Uterus (tissue), 3 donors: ENCODE measurements at regions not wholly inside any gene's neighbourhood (a gene's known extent, or its start where the extent isn't known, plus 50 kb on each side); places are given as distances from the start of the nearest gene placed in this dataset.

Experiments
- DNase-seq, 2 donors: peaks; one replicate each; pipeline ENCODE4 v3.0.0-alpha.2; 2019 to 2020
- H3K27ac ChIP-seq, 2 donors: fragments of 200-600 bp; sonication (generic); 1 replicate in 1 of 2; 2 replicates in 1 of 2; pipeline ENCODE4 v1.5.1; 2016 to 2018
- H3K27me3 ChIP-seq, 2 donors: fragments of 200-600 bp; sonication (generic); one replicate each; pipeline ENCODE4 v1.5.1; 2018 to 2019; ENCODE audit warnings: control low read depth in 1 of 2
- H3K36me3 ChIP-seq, 2 donors: fragments of 200-600 bp; sonication (generic); one replicate each; pipeline ENCODE4 v1.5.1; 2019; ENCODE audit warnings: control low read depth in 1 of 2
- H3K4me1 ChIP-seq, 2 donors: fragments of 200-600 bp; sonication (generic); one replicate each; pipeline ENCODE4 v1.5.1; 2018 to 2019; ENCODE audit warnings: control low read depth in 1 of 2
- H3K4me3 ChIP-seq, 2 donors: fragments of 200-600 bp; sonication (generic); 1 replicate in 1 of 2; 2 replicates in 1 of 2; pipeline ENCODE4 v1.5.1; 2018 to 2019; ENCODE audit warnings: mild to moderate bottlenecking in 1 of 2
- H3K9me3 ChIP-seq, 2 donors: fragments of 200-600 bp; sonication (generic); one replicate each; pipeline ENCODE4 v1.5.1; 2019; ENCODE audit warnings: control low read depth in 1 of 2
- CTCF ChIP-seq, 4 experiments: fragments of 200-600 bp in 2 of 4; fragments of 450-650 bp in 2 of 4; sonication (generic) in 2 of 4; IDR thresholded peaks; one replicate each; pipeline ENCODE4 v1.5.1; 2016 to 2019; ENCODE audit warnings: antibody characterized with exemption in 4 of 4, mild to moderate bottlenecking in 2 of 4, moderate library complexity in 1 of 4
- POLR2A ChIP-seq, 2 donors: fragments of 450-650 bp; IDR thresholded peaks; one replicate each; pipeline ENCODE4 v1.6.1; 2016; ENCODE audit warnings: antibody characterized with exemption in 2 of 2, mild to moderate bottlenecking in 1 of 2, moderate library complexity in 1 of 2
- intact Hi-C: fragments of 100-400 bp; cut with DNase I; formaldehyde crosslinking; loops from one replicate; pipeline ENCODE4 v1.15.1; 2023; ENCODE audit warnings: low total_unique reads
- donor health status: DM: yes; HTN: yes; CAD: no.

DNA sequence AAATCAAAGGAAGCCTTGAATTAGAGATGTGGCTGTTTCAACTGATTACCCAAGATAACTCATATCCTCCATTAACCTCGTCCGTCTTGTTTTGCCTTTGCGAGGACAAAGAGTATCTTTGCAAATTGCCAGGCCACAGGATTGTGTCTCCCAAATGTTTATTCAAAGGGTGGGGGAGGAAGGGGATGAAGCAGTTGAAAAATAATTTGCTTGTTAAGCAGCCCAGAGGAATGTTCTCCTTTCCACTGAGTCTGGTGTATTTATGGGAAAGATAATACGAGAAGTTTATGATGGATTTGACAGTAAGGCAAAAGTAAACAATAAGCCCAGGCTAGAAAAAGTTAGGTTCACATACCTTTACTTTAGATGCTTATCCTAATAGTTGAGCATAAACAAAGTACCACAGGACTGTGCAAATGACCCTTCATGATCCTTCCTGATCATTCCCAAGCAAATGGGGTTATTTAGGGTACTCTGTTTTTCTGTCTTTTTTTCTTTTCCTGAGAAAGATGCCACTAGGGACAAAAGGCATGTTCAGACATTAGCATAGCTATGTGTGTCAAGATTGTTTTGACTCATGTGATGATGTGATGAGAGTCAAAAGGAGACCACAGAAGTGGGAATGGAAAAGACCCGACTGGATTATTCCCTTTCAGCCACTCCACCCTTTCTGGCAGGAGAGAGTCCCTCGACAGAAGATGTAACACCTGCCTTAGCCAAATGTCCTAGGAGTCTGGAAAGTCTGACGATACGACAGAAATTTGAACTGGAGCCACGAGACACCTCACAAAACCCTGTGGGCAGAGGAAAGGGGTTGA, 243.0 kb upstream of the GLI3 start:
- intact Hi-C loops: no loop called here
- Histone ChIP-seq H3K36me3 (no peaks in the 10 kb centered on the region), H3K9me3 (no peaks in the 10 kb centered on the region), H3K27me3 (no peaks in the 10 kb centered on the region), H3K4me1 (peaks cover 0 to 4% of the 10 kb centered on the region in 2 donors), H3K27ac (peak overlapping the region in 1 of 2 donors; percentile 9), H3K4me3 (no peak overlapping the region)
- TF ChIP-seq POLR2A (IDR thresholded peaks at IDR 0.05) (no peak), CTCF (IDR thresholded peaks at IDR 0.05) (no peak)
- no peak for DNase-seq

- Histone ChIP-seq H3K36me3 (no peaks in the 10 kb centered on the region), H3K9me3 (no peaks in the 10 kb centered on the region), H3K4me3 (no peak overlapping the region), H3K27ac (no peak overlapping the region), H3K27me3 (no peaks in the 10 kb centered on the region), H3K4me1 (no peaks in the 10 kb centered on the region)
- intact Hi-C loops: no loop called here
- TF ChIP-seq CTCF (IDR thresholded peaks at IDR 0.05) (no peak), POLR2A (IDR thresholded peaks at IDR 0.05) (no peak)
- DNase-seq: no peak
These were observed 242.4 kb upstream of the GLI3 start for GRCh38 chr7:42479452-42479815.

GRCh38 chr7:42478717-42479116, 241.7 kb upstream of the GLI3 start:
- H3K27me3 ChIP-seq: no peaks in the 10 kb centered on the region
- intact Hi-C loops: no loop called here
- TF ChIP-seq CTCF (IDR thresholded peaks at IDR 0.05) (no peak), POLR2A (IDR thresholded peaks at IDR 0.05) (no peak)
- no peak overlapping the region for H3K4me3 ChIP-seq
- DNase-seq: no peak
- H3K36me3 ChIP-seq: no peaks in the 10 kb centered on the region
- H3K4me1 ChIP-seq: no peaks in the 10 kb centered on the region
- H3K27ac ChIP-seq: no peak overlapping the region
- H3K9me3 ChIP-seq: no peaks in the 10 kb centered on the region

- Histone ChIP-seq H3K36me3 (no peaks in the 10 kb centered on the region), H3K4me1 (no peaks in the 10 kb centered on the region), H3K27ac (no peak overlapping the region), H3K27me3 (no peaks in the 10 kb centered on the region), H3K9me3 (no peaks in the 10 kb centered on the region), H3K4me3 (no peak overlapping the region)
- DNase-seq: no peak
- TF ChIP-seq POLR2A (IDR thresholded peaks at IDR 0.05) (no peak), CTCF (IDR thresholded peaks at IDR 0.05) (no peak)
- intact Hi-C loops: no loop called here
These were observed 239.2 kb upstream of the GLI3 start for GRCh38 chr7:42476255-42476654.

- intact Hi-C loops: no loop called here
These were observed 238.1 kb upstream of the GLI3 start for GRCh38 chr7:42475082-42475481.

More at GRCh38 chr7:42475082-42475481, 238.1 kb upstream of the GLI3 start:
- Histone ChIP-seq H3K27me3 (no peaks in the 10 kb centered on the region), H3K4me3 (no peak overlapping the region), H3K36me3 (no peaks in the 10 kb centered on the region), H3K4me1 (no peaks in the 10 kb centered on the region), H3K27ac (no peak overlapping the region), H3K9me3 (no peaks in the 10 kb centered on the region)
- no peak for DNase-seq
- TF ChIP-seq POLR2A (IDR thresholded peaks at IDR 0.05) (no peak), CTCF (IDR thresholded peaks at IDR 0.05) (no peak)
